Chondrocyte (in vitro differentiated cells): ENCODE measurements at regions not wholly inside any gene's neighbourhood (a gene's known extent, or its start where the extent isn't known, plus 50 kb on each side); places are given as distances from the start of the nearest gene placed in this dataset.

Experiments
- DNase-seq: peaks from one replicate; pipeline ENCODE4 v3.0.0; 2021; ENCODE audit warnings: mixed read lengths, low spot score
- H3K27ac Mint-ChIP-seq: one replicate; pipeline ENCODE4 v1.8.0; 2021; ENCODE audit warnings: mild to moderate bottlenecking, moderate library complexity, mixed read lengths; ENCODE audit not compliant: unreplicated experiment
- H3K27me3 Mint-ChIP-seq: 2 replicates; pipeline ENCODE4 v1.8.0; 2021; ENCODE audit warnings: low read depth, mixed read lengths
- H3K36me3 Mint-ChIP-seq: 2 replicates; pipeline ENCODE4 v1.8.0; 2021; ENCODE audit warnings: low read depth, mixed read lengths
- H3K4me1 Mint-ChIP-seq: 2 replicates; pipeline ENCODE4 v1.8.0; 2021; ENCODE audit warnings: low read depth, mild to moderate bottlenecking, mixed read lengths
- H3K4me3 Mint-ChIP-seq: one replicate; pipeline ENCODE4 v1.8.0; 2021; ENCODE audit warnings: mild to moderate bottlenecking, moderate library complexity, mixed read lengths; ENCODE audit not compliant: unreplicated experiment
- H3K9me3 Mint-ChIP-seq: 2 replicates; pipeline ENCODE4 v1.8.0; 2021; ENCODE audit warnings: low read depth, mixed read lengths
- CTCF ChIP-seq: fragments of 200-600 bp; sonication (generic); IDR thresholded peaks from 2 replicates; pipeline ENCODE4 v1.5.0; 2021; ENCODE audit warnings: antibody characterized with exemption, mild to moderate bottlenecking, moderate library complexity

- peak overlapping the region; percentile 67 for H3K27ac Mint-ChIP-seq
- TF ChIP-seq CTCF = no peak
- H3K36me3 Mint-ChIP-seq = no peaks in the 10 kb centered on the region
- DNase-seq = no peak
- H3K4me1 Mint-ChIP-seq = peaks cover 25% of the 10 kb centered on the region
- H3K27me3 Mint-ChIP-seq = no peaks in the 10 kb centered on the region
- H3K9me3 Mint-ChIP-seq = peaks cover 12% of the 10 kb centered on the region
- H3K4me3 Mint-ChIP-seq = no peak overlapping the region
Measured at GRCh38 chrX:69027181-69028005, 137.9 kb downstream of the PJA1 start.

GRCh38 chrX:69025802-69026301 is 139.4 kb downstream of the PJA1 start:
- Mint-ChIP-seq H3K9me3 (peaks cover 12% of the 10 kb centered on the region), H3K36me3 (no peaks in the 10 kb centered on the region), H3K27ac (peak overlapping the region; percentile 59), H3K4me3 (no peak overlapping the region), H3K4me1 (peaks cover 25% of the 10 kb centered on the region), H3K27me3 (no peaks in the 10 kb centered on the region)
- no peak for DNase-seq
- TF ChIP-seq CTCF = no peak

GRCh38 chrX:69024931-69025330 is 140.3 kb downstream of the PJA1 start:
- no peak for DNase-seq
- Mint-ChIP-seq H3K36me3 (no peaks in the 10 kb centered on the region), H3K4me3 (no peak overlapping the region), H3K27ac (peak overlapping the region; percentile 55), H3K9me3 (peaks cover 12% of the 10 kb centered on the region), H3K4me1 (peaks cover 25% of the 10 kb centered on the region), H3K27me3 (no peaks in the 10 kb centered on the region)
- TF ChIP-seq CTCF = no peak

GRCh38 chrX:69024161-69024736 is 141.0 kb downstream of the PJA1 start:
- no peak overlapping the region for H3K4me3 Mint-ChIP-seq
- no peak overlapping the region for H3K27ac Mint-ChIP-seq
- H3K4me1 Mint-ChIP-seq = peaks cover 25% of the 10 kb centered on the region
- H3K36me3 Mint-ChIP-seq = no peaks in the 10 kb centered on the region
- no peaks in the 10 kb centered on the region for H3K27me3 Mint-ChIP-seq
- TF ChIP-seq CTCF = no peak
- DNase-seq = no peak
- peaks cover 14% of the 10 kb centered on the region for H3K9me3 Mint-ChIP-seq

GRCh38 chrX:69022430-69022829 is 142.8 kb downstream of the PJA1 start:
- no peak for TF ChIP-seq CTCF
- Mint-ChIP-seq H3K4me1 (peaks cover 21% of the 10 kb centered on the region), H3K36me3 (no peaks in the 10 kb centered on the region), H3K27ac (no peak overlapping the region), H3K9me3 (peaks cover 11% of the 10 kb centered on the region), H3K27me3 (no peaks in the 10 kb centered on the region), H3K4me3 (no peak overlapping the region)
- no peak for DNase-seq
